DND-41 (cell line): ENCODE measurements at regions not wholly inside any gene's neighbourhood (a gene's known extent, or its start where the extent isn't known, plus 50 kb on each side); places are given as distances from the start of the nearest gene placed in this dataset.

Source experiments
- ATAC-seq: fragments of 200-7000 bp; cut with Tn5 transposase; 3 replicates; pipeline ENCODE4 v1.9.1; 2021; ENCODE audit warnings: low read depth; ENCODE audit not compliant: insufficient read depth
- DNase-seq: peaks from one replicate; pipeline ENCODE4 v3.0.0-alpha.2; 2020
- H2AFZ ChIP-seq: 2 replicates; pipeline ENCODE4 v1.6.0; 2012; ENCODE audit warnings: low read depth, low read length
- H3K27ac ChIP-seq: 2 replicates; pipeline ENCODE4 v1.5.1; 2012; ENCODE audit warnings: low read length, inconsistent platforms
- H3K27me3 ChIP-seq: fragments of 200-600 bp; sonication (generic); 2 replicates; pipeline ENCODE4 v1.6.0; 2012; ENCODE audit warnings: low read length, mild to moderate bottlenecking, inconsistent platforms; ENCODE audit not compliant: insufficient read depth, poor library complexity
- H3K36me3 ChIP-seq: 2 replicates; pipeline ENCODE4 v1.5.1; 2012; ENCODE audit warnings: low read length, inconsistent platforms; ENCODE audit not compliant: insufficient read depth
- H3K4me1 ChIP-seq: 2 replicates; pipeline ENCODE4 v1.5.1; 2012; ENCODE audit warnings: mild to moderate bottlenecking, low read length; ENCODE audit not compliant: insufficient read depth
- H3K4me2 ChIP-seq: 2 replicates; pipeline ENCODE4 v1.6.0; 2012; ENCODE audit warnings: mild to moderate bottlenecking, moderate library complexity, low read length, inconsistent platforms; ENCODE audit not compliant: insufficient read depth
- H3K4me3 ChIP-seq, 2 experiments: fragments of 200-600 bp in 1 of 2; shearing (Covaris generic) in 1 of 2; 2 replicates each; pipeline ENCODE4 v1.5.1; 2012 to 2016; ENCODE audit warnings: inconsistent platforms in 2 of 2, low read length in 2 of 2, mild to moderate bottlenecking in 2 of 2, low read depth in 1 of 2, moderate library complexity in 1 of 2
- H3K79me2 ChIP-seq: 2 replicates; pipeline ENCODE4 v1.6.0; 2012; ENCODE audit warnings: low read length, inconsistent platforms; ENCODE audit not compliant: insufficient read depth
- H3K9ac ChIP-seq: 2 replicates; pipeline ENCODE4 v1.6.0; 2012; ENCODE audit warnings: low read depth, mild to moderate bottlenecking, inconsistent platforms, low read length, moderate library complexity
- H3K9me3 ChIP-seq: 2 replicates; pipeline ENCODE4 v1.5.1; 2012; ENCODE audit warnings: low read length, moderate library complexity, mild to moderate bottlenecking, inconsistent platforms; ENCODE audit not compliant: insufficient read depth, severe bottlenecking
- H4K20me1 ChIP-seq: 2 replicates; pipeline ENCODE4 v1.6.0; 2012; ENCODE audit warnings: low read length; ENCODE audit not compliant: insufficient read depth
- EZH2 ChIP-seq: IDR thresholded peaks from 3 replicates; pipeline ENCODE4 v1.6.1; 2012; ENCODE audit warnings: borderline replicate concordance, low read depth, mild to moderate bottlenecking, moderate library complexity, low read length, inconsistent platforms; ENCODE audit not compliant: severe bottlenecking
- TF ChIP-seq, protein P1 (sequence below): IDR thresholded peaks from 2 replicates; pipeline ENCODE4 v1.5.1; 2012; ENCODE audit warnings: borderline replicate concordance, low read length, moderate library complexity, mild to moderate bottlenecking; ENCODE audit not compliant: poor library complexity, severe bottlenecking; ENCODE audit errors: extremely low read depth

DNA sequence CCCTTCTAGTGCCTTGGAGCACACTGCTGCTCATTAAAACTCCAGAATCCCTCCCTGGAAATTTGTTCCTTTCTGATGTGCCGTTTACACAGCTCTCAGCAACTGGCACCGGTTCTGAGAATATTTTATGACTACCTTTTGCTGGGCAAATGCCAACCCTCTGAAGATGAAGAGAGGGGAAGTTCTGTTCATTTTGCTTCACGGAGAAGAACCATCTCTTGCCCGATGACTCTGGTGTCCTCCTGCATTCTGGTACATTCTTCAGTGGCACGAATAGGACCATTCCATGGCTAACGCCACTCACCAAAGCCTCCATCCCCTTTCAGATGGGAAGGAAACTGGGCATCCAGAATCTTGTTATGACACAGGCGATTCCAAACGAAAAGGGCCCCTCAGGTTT lies 96.2 kb upstream of the SIM2 start:
- H3K9ac ChIP-seq, result no peak overlapping the region
- DNase-seq, result no peak
- H3K79me2 ChIP-seq, result no peaks in the 10 kb centered on the region
- H3K4me2 ChIP-seq, result no peak overlapping the region
- H3K4me3 ChIP-seq, result no peak overlapping the region
- ATAC-seq, result no peak
- TF ChIP-seq, protein P1, sequence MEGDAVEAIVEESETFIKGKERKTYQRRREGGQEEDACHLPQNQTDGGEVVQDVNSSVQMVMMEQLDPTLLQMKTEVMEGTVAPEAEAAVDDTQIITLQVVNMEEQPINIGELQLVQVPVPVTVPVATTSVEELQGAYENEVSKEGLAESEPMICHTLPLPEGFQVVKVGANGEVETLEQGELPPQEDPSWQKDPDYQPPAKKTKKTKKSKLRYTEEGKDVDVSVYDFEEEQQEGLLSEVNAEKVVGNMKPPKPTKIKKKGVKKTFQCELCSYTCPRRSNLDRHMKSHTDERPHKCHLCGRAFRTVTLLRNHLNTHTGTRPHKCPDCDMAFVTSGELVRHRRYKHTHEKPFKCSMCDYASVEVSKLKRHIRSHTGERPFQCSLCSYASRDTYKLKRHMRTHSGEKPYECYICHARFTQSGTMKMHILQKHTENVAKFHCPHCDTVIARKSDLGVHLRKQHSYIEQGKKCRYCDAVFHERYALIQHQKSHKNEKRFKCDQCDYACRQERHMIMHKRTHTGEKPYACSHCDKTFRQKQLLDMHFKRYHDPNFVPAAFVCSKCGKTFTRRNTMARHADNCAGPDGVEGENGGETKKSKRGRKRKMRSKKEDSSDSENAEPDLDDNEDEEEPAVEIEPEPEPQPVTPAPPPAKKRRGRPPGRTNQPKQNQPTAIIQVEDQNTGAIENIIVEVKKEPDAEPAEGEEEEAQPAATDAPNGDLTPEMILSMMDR, result no peak
- TF ChIP-seq EZH2, result no peak
- no peak overlapping the region for H3K27ac ChIP-seq
- H3K4me1 ChIP-seq, result no peaks in the 10 kb centered on the region
- H3K36me3 ChIP-seq, result no peaks in the 10 kb centered on the region
- no peaks in the 10 kb centered on the region for H4K20me1 ChIP-seq
- H3K9me3 ChIP-seq, result no peaks in the 10 kb centered on the region
- no peaks in the 10 kb centered on the region for H3K27me3 ChIP-seq
- no peak overlapping the region for H2AFZ ChIP-seq

DNA sequence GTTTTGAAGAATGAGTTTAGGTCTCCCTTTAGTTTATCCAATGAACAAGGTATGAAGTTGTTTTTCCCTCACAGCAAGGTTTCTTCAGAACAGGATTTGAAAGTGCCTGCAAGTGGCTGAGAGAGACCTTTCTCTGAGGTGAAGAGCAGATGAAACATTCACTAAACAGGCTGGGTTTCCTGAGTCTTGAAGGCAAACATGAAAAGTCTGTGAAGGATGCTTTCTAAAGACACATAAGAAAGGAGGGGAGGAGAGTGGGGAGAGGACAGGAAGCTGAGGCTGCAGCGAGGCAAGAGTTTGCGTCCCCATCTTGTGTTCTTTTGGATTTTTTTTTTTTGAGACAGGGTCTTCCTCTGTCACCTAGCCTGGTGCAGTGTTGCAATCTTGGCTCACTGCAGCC lies 95.7 kb upstream of the SIM2 start:
- no peaks in the 10 kb centered on the region for H3K36me3 ChIP-seq
- no peak overlapping the region for H3K27ac ChIP-seq
- H4K20me1 ChIP-seq, result no peaks in the 10 kb centered on the region
- no peaks in the 10 kb centered on the region for H3K9me3 ChIP-seq
- DNase-seq (no peak), ATAC-seq (peak; percentile 56; the same call in 2 of the 3 replicates)
- no peaks in the 10 kb centered on the region for H3K4me1 ChIP-seq
- H3K4me2 ChIP-seq, result no peak overlapping the region
- no peak overlapping the region for H3K9ac ChIP-seq
- no peaks in the 10 kb centered on the region for H3K79me2 ChIP-seq
- H2AFZ ChIP-seq, result no peak overlapping the region
- TF ChIP-seq EZH2, result no peak
- TF ChIP-seq, protein P1, result no peak
- H3K27me3 ChIP-seq, result no peaks in the 10 kb centered on the region
- no peak overlapping the region for H3K4me3 ChIP-seq

DNA sequence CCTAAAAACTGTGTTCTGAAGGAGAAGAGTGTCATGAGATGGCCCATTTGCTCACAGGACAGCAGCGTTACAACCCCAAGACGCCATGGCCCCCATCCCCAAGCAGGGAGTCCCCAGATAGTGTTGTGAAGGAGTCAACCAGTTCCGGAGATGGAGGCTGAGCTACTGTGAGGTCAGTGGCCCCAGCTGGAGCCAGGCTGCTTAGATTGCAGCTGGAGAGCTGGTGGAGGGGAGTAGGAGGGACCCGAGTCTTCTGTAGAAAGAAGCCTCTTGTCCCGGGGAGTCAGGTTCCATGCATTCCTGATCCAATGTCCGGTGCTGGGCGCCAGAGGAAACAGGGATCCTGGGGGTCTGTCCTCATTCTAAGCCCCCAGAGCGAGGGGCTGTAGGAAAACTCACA lies 93.5 kb upstream of the SIM2 start:
- Histone ChIP-seq H3K36me3 (no peaks in the 10 kb centered on the region), H3K27ac (no peak overlapping the region), H3K4me3 (no peak overlapping the region), H3K9me3 (no peaks in the 10 kb centered on the region), H4K20me1 (no peaks in the 10 kb centered on the region), H3K79me2 (no peaks in the 10 kb centered on the region), H3K27me3 (no peaks in the 10 kb centered on the region), H3K4me2 (no peak overlapping the region), H3K9ac (no peak overlapping the region), H2AFZ (no peak overlapping the region), H3K4me1 (no peaks in the 10 kb centered on the region)
- ATAC-seq (no peak), DNase-seq (no peak)
- TF ChIP-seq, protein P1, result no peak
- TF ChIP-seq EZH2, result no peak
